SK-N-SH treated with all-trans-retinoic acid at 6 μM for 48 hours (cell line): ENCODE measurements at regions not wholly inside any gene's neighbourhood (a gene's known extent, or its start where the extent isn't known, plus 50 kb on each side); places are given as distances from the start of the nearest gene placed in this dataset.

Source experiments
- ATAC-seq: fragments of 200-7000 bp; cut with Tn5 transposase; 3 replicates; pipeline ENCODE4 v1.9.1; 2020; ENCODE audit warnings: mild to moderate bottlenecking, moderate library complexity
- ARNTL ChIP-seq: fragments of 450-650 bp; formaldehyde crosslinking; IDR thresholded peaks from 2 replicates; pipeline ENCODE4 v1.5.0; 2020; ENCODE audit warnings: low read depth, mild to moderate bottlenecking, moderate library complexity, borderline replicate concordance
- BACH2 ChIP-seq: fragments of 250-450 bp; sonication (Bioruptor Pico); IDR thresholded peaks from 2 replicates; pipeline ENCODE4 v1.9.0; 2021; ENCODE audit warnings: mild to moderate bottlenecking, borderline replicate concordance
- CSDC2 ChIP-seq: fragments of 250-450 bp; sonication (Bioruptor Pico); IDR thresholded peaks from 2 replicates; pipeline ENCODE4 v1.5.0; 2020; ENCODE audit warnings: mild to moderate bottlenecking, moderate library complexity
- ESRRG ChIP-seq: fragments of 250-450 bp; sonication (Bioruptor Pico); IDR thresholded peaks from 2 replicates; pipeline ENCODE4 v1.6.1; 2021; ENCODE audit warnings: mild to moderate bottlenecking
- GLIS3 ChIP-seq: fragments of 250-450 bp; sonication (Bioruptor Pico); IDR thresholded peaks from 2 replicates; pipeline ENCODE4 v1.5.0; 2020; ENCODE audit warnings: mild to moderate bottlenecking, moderate library complexity
- ISL1 ChIP-seq: fragments of 250-450 bp; sonication (Bioruptor Pico); IDR thresholded peaks from 2 replicates; pipeline ENCODE4 v2.1.2; 2022; ENCODE audit warnings: mild to moderate bottlenecking, moderate library complexity
- OSR1 ChIP-seq: fragments of 250-450 bp; sonication (Bioruptor Pico); IDR thresholded peaks from 2 replicates; pipeline ENCODE4 v1.8.0; 2022; ENCODE audit warnings: moderate library complexity, mild to moderate bottlenecking, inconsistent platforms
- PPARA ChIP-seq: fragments of 250-450 bp; sonication (Bioruptor Pico); IDR thresholded peaks from 2 replicates; pipeline ENCODE4 v1.5.0; 2020; ENCODE audit warnings: mild to moderate bottlenecking, borderline replicate concordance
- RARB ChIP-seq: fragments of 250-450 bp; sonication (Bioruptor Pico); IDR thresholded peaks from 2 replicates; pipeline ENCODE4 v1.8.0; 2021; ENCODE audit warnings: mild to moderate bottlenecking, moderate library complexity
- SNAI2 ChIP-seq: fragments of 250-450 bp; sonication (Bioruptor Pico); IDR thresholded peaks from 2 replicates; pipeline ENCODE4 v1.5.0; 2020; ENCODE audit warnings: mild to moderate bottlenecking, moderate library complexity
- TCF4 ChIP-seq: fragments of 250-450 bp; sonication (Bioruptor Pico); IDR thresholded peaks from 2 replicates; pipeline ENCODE4 v1.8.0; 2021; ENCODE audit warnings: mild to moderate bottlenecking, moderate library complexity, borderline replicate concordance
- TOX ChIP-seq: fragments of 250-450 bp; sonication (Bioruptor Pico); IDR thresholded peaks from 2 replicates; pipeline ENCODE4 v1.8.0; 2021; ENCODE audit warnings: mild to moderate bottlenecking, moderate library complexity, borderline replicate concordance
- ZC3H10 ChIP-seq: fragments of 250-450 bp; sonication (Bioruptor Pico); IDR thresholded peaks from 2 replicates; pipeline ENCODE4 v1.5.1; 2021; ENCODE audit warnings: mild to moderate bottlenecking, moderate library complexity
- ZFP3 ChIP-seq: fragments of 250-450 bp; sonication (Bioruptor Pico); IDR thresholded peaks from 2 replicates; pipeline ENCODE4 v1.5.0; 2020; ENCODE audit warnings: mild to moderate bottlenecking, moderate library complexity
- ZFP30 ChIP-seq: fragments of 450-650 bp; formaldehyde crosslinking; IDR thresholded peaks from 2 replicates; pipeline ENCODE4 v1.5.0; 2022; ENCODE audit warnings: mild to moderate bottlenecking, moderate library complexity
- ZNF565 ChIP-seq: fragments of 450-650 bp; formaldehyde crosslinking; conservative IDR thresholded peaks from 2 replicates; pipeline ENCODE4 v1.5.0; 2020; ENCODE audit warnings: low read depth, mild to moderate bottlenecking, moderate library complexity
- ZNF70 ChIP-seq: fragments of 450-650 bp; formaldehyde crosslinking; IDR thresholded peaks from 2 replicates; pipeline ENCODE4 v1.5.0; 2020; ENCODE audit warnings: mild to moderate bottlenecking, moderate library complexity
- ZNF8 ChIP-seq: fragments of 450-650 bp; formaldehyde crosslinking; IDR thresholded peaks from 2 replicates; pipeline ENCODE4 v1.5.0; 2020; ENCODE audit warnings: mild to moderate bottlenecking, moderate library complexity
- TF ChIP-seq, protein P1 (sequence below): fragments of 250-450 bp; sonication (Bioruptor Pico); IDR thresholded peaks from 2 replicates; pipeline ENCODE4 v1.5.1; 2020; ENCODE audit warnings: low read depth, mild to moderate bottlenecking, moderate library complexity
- TF ChIP-seq, protein P2 (sequence below): fragments of 250-450 bp; sonication (Bioruptor Pico); IDR thresholded peaks from 2 replicates; pipeline ENCODE4 v1.5.1; 2021; ENCODE audit warnings: mild to moderate bottlenecking, moderate library complexity
- TF ChIP-seq, protein P3 (sequence below): fragments of 250-450 bp; sonication (Bioruptor Pico); IDR thresholded peaks from 2 replicates; pipeline ENCODE4 v1.8.0; 2021; ENCODE audit warnings: low read depth, mild to moderate bottlenecking, moderate library complexity, borderline replicate concordance
- TF ChIP-seq, protein P4 (sequence below): fragments of 250-450 bp; sonication (Bioruptor Pico); IDR thresholded peaks from 2 replicates; pipeline ENCODE4 v1.8.0; 2020; ENCODE audit warnings: mild to moderate bottlenecking, moderate library complexity, borderline replicate concordance

DNA sequence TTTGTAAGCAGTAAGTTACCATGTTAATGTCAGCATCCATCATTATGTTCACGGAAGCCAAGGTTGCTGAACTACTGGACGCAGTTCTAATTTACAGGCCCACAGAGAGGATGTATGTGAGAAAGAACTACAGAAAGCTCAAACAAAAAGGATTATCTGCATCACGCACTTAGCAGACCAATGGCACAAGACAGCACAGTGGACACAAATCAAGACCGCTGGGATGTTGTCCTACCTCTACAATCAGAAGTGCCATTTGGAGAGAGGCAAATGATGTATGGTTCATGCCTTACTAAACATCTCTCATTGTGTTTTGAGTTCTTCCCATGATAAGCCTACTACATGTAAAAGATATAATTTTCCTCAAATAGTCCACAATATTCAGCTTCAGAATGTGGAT, 330.7 kb upstream of the CHAC2 start:
- ATAC-seq = no peak
- TF ChIP-seq ZC3H10 (no peak), ZFP30 (CRISPR knock-in tag) (no peak), RARB (CRISPR knock-in tag) (no peak), ZNF8 (CRISPR knock-in tag) (no peak), ESRRG (no peak), GLIS3 (CRISPR knock-in tag) (no peak), ISL1 (CRISPR knock-in tag) (no peak), ARNTL (CRISPR knock-in tag) (no peak), CSDC2 (no peak), ZNF70 (CRISPR knock-in tag) (no peak), SNAI2 (CRISPR knock-in tag) (no peak), ZNF565 (CRISPR knock-in tag) (no peak), TCF4 (no peak), OSR1 (no peak)
- TF ChIP-seq, protein P1, sequence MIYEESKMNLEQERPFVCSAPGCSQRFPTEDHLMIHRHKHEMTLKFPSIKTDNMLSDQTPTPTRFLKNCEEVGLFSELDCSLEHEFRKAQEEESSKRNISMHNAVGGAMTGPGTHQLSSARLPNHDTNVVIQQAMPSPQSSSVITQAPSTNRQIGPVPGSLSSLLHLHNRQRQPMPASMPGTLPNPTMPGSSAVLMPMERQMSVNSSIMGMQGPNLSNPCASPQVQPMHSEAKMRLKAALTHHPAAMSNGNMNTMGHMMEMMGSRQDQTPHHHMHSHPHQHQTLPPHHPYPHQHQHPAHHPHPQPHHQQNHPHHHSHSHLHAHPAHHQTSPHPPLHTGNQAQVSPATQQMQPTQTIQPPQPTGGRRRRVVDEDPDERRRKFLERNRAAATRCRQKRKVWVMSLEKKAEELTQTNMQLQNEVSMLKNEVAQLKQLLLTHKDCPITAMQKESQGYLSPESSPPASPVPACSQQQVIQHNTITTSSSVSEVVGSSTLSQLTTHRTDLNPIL (CRISPR knock-in tag) = no peak
- TF ChIP-seq, protein P2, sequence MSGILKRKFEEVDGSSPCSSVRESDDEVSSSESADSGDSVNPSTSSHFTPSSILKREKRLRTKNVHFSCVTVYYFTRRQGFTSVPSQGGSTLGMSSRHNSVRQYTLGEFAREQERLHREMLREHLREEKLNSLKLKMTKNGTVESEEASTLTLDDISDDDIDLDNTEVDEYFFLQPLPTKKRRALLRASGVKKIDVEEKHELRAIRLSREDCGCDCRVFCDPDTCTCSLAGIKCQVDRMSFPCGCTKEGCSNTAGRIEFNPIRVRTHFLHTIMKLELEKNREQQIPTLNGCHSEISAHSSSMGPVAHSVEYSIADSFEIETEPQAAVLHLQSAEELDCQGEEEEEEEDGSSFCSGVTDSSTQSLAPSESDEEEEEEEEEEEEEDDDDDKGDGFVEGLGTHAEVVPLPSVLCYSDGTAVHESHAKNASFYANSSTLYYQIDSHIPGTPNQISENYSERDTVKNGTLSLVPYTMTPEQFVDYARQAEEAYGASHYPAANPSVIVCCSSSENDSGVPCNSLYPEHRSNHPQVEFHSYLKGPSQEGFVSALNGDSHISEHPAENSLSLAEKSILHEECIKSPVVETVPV (CRISPR knock-in tag) = no peak
- TF ChIP-seq, protein P3, sequence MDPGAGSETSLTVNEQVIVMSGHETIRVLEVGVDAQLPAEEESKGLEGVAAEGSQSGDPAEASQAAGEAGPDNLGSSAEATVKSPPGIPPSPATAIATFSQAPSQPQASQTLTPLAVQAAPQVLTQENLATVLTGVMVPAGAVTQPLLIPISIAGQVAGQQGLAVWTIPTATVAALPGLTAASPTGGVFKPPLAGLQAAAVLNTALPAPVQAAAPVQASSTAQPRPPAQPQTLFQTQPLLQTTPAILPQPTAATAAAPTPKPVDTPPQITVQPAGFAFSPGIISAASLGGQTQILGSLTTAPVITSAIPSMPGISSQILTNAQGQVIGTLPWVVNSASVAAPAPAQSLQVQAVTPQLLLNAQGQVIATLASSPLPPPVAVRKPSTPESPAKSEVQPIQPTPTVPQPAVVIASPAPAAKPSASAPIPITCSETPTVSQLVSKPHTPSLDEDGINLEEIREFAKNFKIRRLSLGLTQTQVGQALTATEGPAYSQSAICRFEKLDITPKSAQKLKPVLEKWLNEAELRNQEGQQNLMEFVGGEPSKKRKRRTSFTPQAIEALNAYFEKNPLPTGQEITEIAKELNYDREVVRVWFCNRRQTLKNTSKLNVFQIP = no peak

DNA sequence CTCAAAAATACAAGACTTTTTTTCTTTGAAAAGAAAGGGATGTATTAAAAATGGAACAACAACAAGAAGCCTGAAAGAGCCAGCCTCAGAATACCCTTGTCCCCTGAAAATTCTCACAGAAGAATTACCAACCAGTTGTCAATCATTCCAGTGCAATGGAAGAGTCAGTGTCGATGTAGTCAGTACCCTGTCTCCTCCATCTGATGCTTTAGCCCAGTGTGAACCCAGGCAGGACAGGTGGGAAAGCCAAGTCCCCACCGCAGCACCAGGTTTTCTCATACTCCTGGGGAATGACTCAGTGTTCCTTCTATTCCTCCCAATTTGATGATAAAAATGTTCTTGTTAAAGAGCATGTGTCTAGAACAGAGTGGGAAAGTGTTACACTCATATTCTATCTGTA, 332.0 kb upstream of the CHAC2 start:
- ATAC-seq = no peak
- TF ChIP-seq ESRRG = no peak
- TF ChIP-seq, protein P3 = no peak
- TF ChIP-seq TCF4 = no peak
- TF ChIP-seq CSDC2 = no peak
- no peak for TF ChIP-seq ISL1 (CRISPR knock-in tag)
- no peak for TF ChIP-seq ARNTL (CRISPR knock-in tag)
- TF ChIP-seq, protein P1 (CRISPR knock-in tag) = no peak
- no peak for TF ChIP-seq RARB (CRISPR knock-in tag)
- no peak for TF ChIP-seq SNAI2 (CRISPR knock-in tag)
- no peak for TF ChIP-seq ZC3H10
- TF ChIP-seq ZNF70 (CRISPR knock-in tag) = no peak
- no peak for TF ChIP-seq TOX (CRISPR knock-in tag)
- TF ChIP-seq OSR1 = no peak
- no peak for TF ChIP-seq ZFP3 (CRISPR knock-in tag)
- TF ChIP-seq, all 23 proteins: peak for 0

DNA sequence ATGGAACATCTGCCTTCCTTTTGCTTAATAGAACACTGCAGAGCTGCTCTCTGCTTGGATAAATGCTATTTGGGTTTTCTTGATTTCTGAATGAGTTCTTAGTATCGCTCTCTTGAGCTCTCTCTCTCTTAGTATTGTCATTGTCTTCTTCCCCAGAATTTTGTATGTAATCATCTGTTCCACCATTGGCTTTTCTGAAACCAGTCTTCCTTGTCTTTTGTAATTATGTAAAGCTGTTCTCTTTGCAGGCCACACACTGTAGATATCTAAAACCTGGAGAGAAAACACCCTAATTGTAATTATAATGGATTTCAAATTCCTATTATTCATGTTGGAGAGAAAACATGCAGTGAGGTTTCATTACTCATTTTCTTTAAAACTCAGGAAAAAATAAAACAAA, 333.1 kb upstream of the CHAC2 start:
- TF ChIP-seq OSR1 = no peak
- no peak for TF ChIP-seq SNAI2 (CRISPR knock-in tag)
- no peak for TF ChIP-seq ZNF70 (CRISPR knock-in tag)
- TF ChIP-seq, protein P4, sequence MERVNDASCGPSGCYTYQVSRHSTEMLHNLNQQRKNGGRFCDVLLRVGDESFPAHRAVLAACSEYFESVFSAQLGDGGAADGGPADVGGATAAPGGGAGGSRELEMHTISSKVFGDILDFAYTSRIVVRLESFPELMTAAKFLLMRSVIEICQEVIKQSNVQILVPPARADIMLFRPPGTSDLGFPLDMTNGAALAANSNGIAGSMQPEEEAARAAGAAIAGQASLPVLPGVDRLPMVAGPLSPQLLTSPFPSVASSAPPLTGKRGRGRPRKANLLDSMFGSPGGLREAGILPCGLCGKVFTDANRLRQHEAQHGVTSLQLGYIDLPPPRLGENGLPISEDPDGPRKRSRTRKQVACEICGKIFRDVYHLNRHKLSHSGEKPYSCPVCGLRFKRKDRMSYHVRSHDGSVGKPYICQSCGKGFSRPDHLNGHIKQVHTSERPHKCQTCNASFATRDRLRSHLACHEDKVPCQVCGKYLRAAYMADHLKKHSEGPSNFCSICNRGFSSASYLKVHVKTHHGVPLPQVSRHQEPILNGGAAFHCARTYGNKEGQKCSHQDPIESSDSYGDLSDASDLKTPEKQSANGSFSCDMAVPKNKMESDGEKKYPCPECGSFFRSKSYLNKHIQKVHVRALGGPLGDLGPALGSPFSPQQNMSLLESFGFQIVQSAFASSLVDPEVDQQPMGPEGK = no peak
- no peak for TF ChIP-seq ESRRG
- no peak for TF ChIP-seq ZC3H10
- no peak for TF ChIP-seq ZNF565 (CRISPR knock-in tag)
- TF ChIP-seq RARB (CRISPR knock-in tag) = no peak
- no peak for TF ChIP-seq TOX (CRISPR knock-in tag)
- no peak for TF ChIP-seq ARNTL (CRISPR knock-in tag)
- TF ChIP-seq PPARA (CRISPR knock-in tag) = no peak
- TF ChIP-seq ZFP3 (CRISPR knock-in tag) = no peak
- TF ChIP-seq, protein P2 (CRISPR knock-in tag) = no peak
- no peak for TF ChIP-seq BACH2 (CRISPR knock-in tag)
- TF ChIP-seq, protein P3 = no peak
- ATAC-seq = no peak
